Panc1 (cell line): ENCODE measurements at regions not wholly inside any gene's neighbourhood (a gene's known extent, or its start where the extent isn't known, plus 50 kb on each side); places are given as distances from the start of the nearest gene placed in this dataset.

Experiments
- ATAC-seq: fragments of 200-7000 bp; cut with Tn5 transposase; 2 replicates; pipeline ENCODE4 v1.9.1; 2020; ENCODE audit warnings: mild to moderate bottlenecking, moderate library complexity
- BruUV-seq: library from RNA; stranded (reverse); fragments of 400-500 nt; replicated peaks from 2 replicates; lab custom pipeline; 2021; lab: Mats Ljungman, UMichigan
- CTCF ChIA-PET: fragments of 300-600 bp; sonication (Branson Sonifier 250); formaldehyde crosslinking; loops from one replicate; lab custom pipeline; 2022; ENCODE audit warnings: antibody characterized with exemption; lab: Charles Lee
- POLR2A ChIA-PET: fragments of 300-600 bp; sonication (Branson Sonifier 250); formaldehyde crosslinking; loops from one replicate; lab custom pipeline; 2022; ENCODE audit warnings: antibody characterized with exemption; lab: Charles Lee
- DNase-seq: peaks from one replicate; pipeline ENCODE4 v3.0.0-alpha.2; 2010; ENCODE audit warnings: low read depth, low spot score
- H3K27ac ChIP-seq: 2 replicates; pipeline ENCODE4 v1.5.1; 2011; ENCODE audit warnings: mild to moderate bottlenecking, low read length, inconsistent platforms
- H3K27me3 ChIP-seq: fragments of 200-500 bp; sonication (Bioruptor generic); 2 replicates; pipeline ENCODE4 v1.6.0; 2014; ENCODE audit warnings: low read length, inconsistent platforms; ENCODE audit not compliant: control insufficient read depth, insufficient read depth
- H3K36me3 ChIP-seq: fragments of 200-500 bp; sonication (Bioruptor generic); 2 replicates; pipeline ENCODE4 v1.5.1; 2014; ENCODE audit warnings: inconsistent platforms, mild to moderate bottlenecking, low read length, moderate library complexity; ENCODE audit not compliant: control insufficient read depth, insufficient read depth
- H3K4me1 ChIP-seq: 2 replicates; pipeline ENCODE4 v1.5.1; 2011; ENCODE audit warnings: inconsistent platforms, mild to moderate bottlenecking, low read length, moderate library complexity; ENCODE audit not compliant: control insufficient read depth, insufficient read depth
- H3K4me3 ChIP-seq, 2 experiments: 2 replicates each; pipeline ENCODE4 v1.5.1; 2011 to 2012; ENCODE audit warnings: low read depth in 2 of 2, low read length in 2 of 2, mild to moderate bottlenecking in 2 of 2, inconsistent platforms in 1 of 2, moderate library complexity in 1 of 2
- H3K9me3 ChIP-seq: fragments of 200-500 bp; sonication (Bioruptor generic); 2 replicates; pipeline ENCODE4 v1.5.1; 2014; ENCODE audit warnings: low read depth, mild to moderate bottlenecking, inconsistent platforms, low read length, moderate library complexity; ENCODE audit not compliant: control insufficient read depth, insufficient read depth
- CTCF ChIP-seq: fragments of 450-650 bp; IDR thresholded peaks from 2 replicates; pipeline ENCODE4 v1.5.1; 2017; ENCODE audit warnings: mild to moderate bottlenecking
- POLR2AphosphoS5 ChIP-seq: IDR thresholded peaks from 2 replicates; pipeline ENCODE4 v1.6.1; 2012; ENCODE audit warnings: mild to moderate bottlenecking, low read depth, low read length, moderate library complexity
- REST ChIP-seq, 2 experiments: IDR thresholded peaks; 2 replicates each; pipeline ENCODE4 v1.6.1; 2011 to 2012; ENCODE audit warnings: low read depth in 2 of 2, control low read depth in 1 of 2, low read length in 1 of 2, mild to moderate bottlenecking in 1 of 2, moderate library complexity in 1 of 2; ENCODE audit not compliant: insufficient read depth in 1 of 2
- SIN3A ChIP-seq: IDR thresholded peaks from 2 replicates; pipeline ENCODE4 v1.6.1; 2012; ENCODE audit warnings: low read depth, mild to moderate bottlenecking, low read length, moderate library complexity, borderline replicate concordance; ENCODE audit not compliant: insufficient read depth
- TCF7L2 ChIP-seq: IDR thresholded peaks from 2 replicates; pipeline ENCODE4 v1.6.1; 2011; ENCODE audit warnings: mild to moderate bottlenecking, low read depth, low read length, inconsistent platforms
- in situ Hi-C: cut with HindIII; loops from 2 replicates; pipeline ENCODE4 v1.10.0; 2016; ENCODE audit warnings: low sequenced_read_pairs, low pct_unique_long_range_greater_than_20kb
- intact Hi-C: fragments of 100-400 bp; cut with micrococcal nuclease; formaldehyde crosslinking; loops from one replicate; pipeline ENCODE4 v1.10.0; 2022; ENCODE audit not compliant: unreplicated experiment

GRCh38 chr3:19093084-19093483, 55.2 kb upstream of the KCNH8 start:
- no peaks in the 10 kb centered on the region for H3K4me1 ChIP-seq
- H3K27me3 ChIP-seq: no peaks in the 10 kb centered on the region
- BruUV-seq: no TSS peak
- TF ChIP-seq TCF7L2: no peak
- no peak for TF ChIP-seq REST (IDR thresholded peaks at IDR 0.05; ENCODE audit: insufficient read depth in 1 of 2, low read depth in 2 of 2, low read length in 1 of 2)
- TF ChIP-seq CTCF: no peak
- TF ChIP-seq POLR2AphosphoS5: no peak
- no peak for TF ChIP-seq SIN3A
- no peak overlapping the region for H3K27ac ChIP-seq
- ChIA-PET POLR2A (no interaction called here), CTCF (no interaction called here)
- no peaks in the 10 kb centered on the region for H3K36me3 ChIP-seq
- in situ Hi-C loops: no loop called here
- no peak overlapping the region for H3K4me3 ChIP-seq
- ATAC-seq (no peak), DNase-seq (no peak)
- intact Hi-C loops: no loop called here
- H3K9me3 ChIP-seq: no peaks in the 10 kb centered on the region

- Histone ChIP-seq H3K27ac (no peak overlapping the region), H3K4me3 (no peak overlapping the region), H3K27me3 (no peaks in the 10 kb centered on the region), H3K9me3 (no peaks in the 10 kb centered on the region), H3K36me3 (no peaks in the 10 kb centered on the region), H3K4me1 (no peaks in the 10 kb centered on the region)
- no TSS peak for BruUV-seq
- TF ChIP-seq SIN3A (no peak), TCF7L2 (no peak), REST (IDR thresholded peaks at IDR 0.05; ENCODE audit: insufficient read depth in 1 of 2, low read depth in 2 of 2, low read length in 1 of 2) (no peak), CTCF (no peak), POLR2AphosphoS5 (no peak)
- intact Hi-C loops: no loop called here
- ChIA-PET POLR2A (no interaction called here), CTCF (no interaction called here)
- DNase-seq (no peak), ATAC-seq (no peak)
- in situ Hi-C loops: no loop called here
Observed at GRCh38 chr3:19077388-19077787, 70.9 kb upstream of the KCNH8 start.
